H1 (cell line): ENCODE measurements at regions not wholly inside any gene's neighbourhood (a gene's known extent, or its start where the extent isn't known, plus 50 kb on each side); places are given as distances from the start of the nearest gene placed in this dataset.

Experiments
- HDAC6 ChIP-seq: IDR thresholded peaks from one replicate; pipeline ENCODE4 v1.7.1; 2012; ENCODE audit warnings: low read depth, mild to moderate bottlenecking, inconsistent platforms, low read length, moderate library complexity
- KDM4A ChIP-seq: IDR thresholded peaks from one replicate; pipeline ENCODE4 v1.7.1; 2012; ENCODE audit warnings: low read depth, mild to moderate bottlenecking, moderate library complexity, low read length, inconsistent platforms; ENCODE audit not compliant: severe bottlenecking
- TF ChIP-seq, protein P1 (sequence below): IDR thresholded peaks from 2 replicates; pipeline ENCODE4 v1.6.1; 2011; ENCODE audit warnings: low read length, improper control_type of control experiment

GRCh38 chr15:77549576-77550288, 83.0 kb downstream of the LINGO1 start (continued):
- TF ChIP-seq HDAC6 (no peak), KDM4A (no peak)
- TF ChIP-seq, protein P1, sequence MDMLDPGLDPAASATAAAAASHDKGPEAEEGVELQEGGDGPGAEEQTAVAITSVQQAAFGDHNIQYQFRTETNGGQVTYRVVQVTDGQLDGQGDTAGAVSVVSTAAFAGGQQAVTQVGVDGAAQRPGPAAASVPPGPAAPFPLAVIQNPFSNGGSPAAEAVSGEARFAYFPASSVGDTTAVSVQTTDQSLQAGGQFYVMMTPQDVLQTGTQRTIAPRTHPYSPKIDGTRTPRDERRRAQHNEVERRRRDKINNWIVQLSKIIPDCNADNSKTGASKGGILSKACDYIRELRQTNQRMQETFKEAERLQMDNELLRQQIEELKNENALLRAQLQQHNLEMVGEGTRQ, result no peak
